Prostate gland (tissue), 2 donors: ENCODE measurements at regions not wholly inside any gene's neighbourhood (a gene's known extent, or its start where the extent isn't known, plus 50 kb on each side); places are given as distances from the start of the nearest gene placed in this dataset.

ENCODE experiments used
- DNase-seq: peaks from one replicate; pipeline ENCODE4 v3.0.0-alpha.2; 2019; ENCODE audit warnings: low spot score
- H3K27ac ChIP-seq, 2 donors: fragments of 200-600 bp; sonication (generic); 2 replicates each; pipeline ENCODE4 v1.5.1; 2017 to 2019
- H3K27me3 ChIP-seq: fragments of 200-600 bp; sonication (generic); replicated peaks from 2 replicates; pipeline ENCODE4 v1.5.1; 2019; ENCODE audit not compliant: insufficient read depth
- H3K36me3 ChIP-seq, 2 donors: fragments of 200-600 bp; sonication (generic); 1 replicate in 1 of 2; 2 replicates in 1 of 2; pipeline versions ENCODE4 v1.5.1 to v1.8.1; 2017 to 2019
- H3K4me1 ChIP-seq: fragments of 200-600 bp; sonication (generic); replicated peaks from 2 replicates; pipeline ENCODE4 v1.5.1; 2019
- H3K4me3 ChIP-seq, 2 donors: fragments of 200-600 bp; sonication (generic); 2 replicates each; pipeline ENCODE4 v1.5.1; 2017 to 2019
- H3K9me3 ChIP-seq: fragments of 200-600 bp; sonication (generic); 2 replicates; pipeline ENCODE4 v1.5.1; 2017
- CTCF ChIP-seq, 4 experiments: fragments of 200-600 bp in 2 of 4; fragments of 450-650 bp in 2 of 4; sonication (generic) in 2 of 4; IDR thresholded peaks; 1 replicate in 3 of 4; 2 replicates in 1 of 4; pipeline ENCODE4 v1.5.1; 2016 to 2019; ENCODE audit warnings: antibody characterized with exemption in 4 of 4, mild to moderate bottlenecking in 2 of 4, moderate library complexity in 2 of 4
- POLR2A ChIP-seq: fragments of 450-650 bp; IDR thresholded peaks from one replicate; pipeline ENCODE4 v1.6.1; 2016; ENCODE audit warnings: antibody characterized with exemption, mild to moderate bottlenecking
- POLR2AphosphoS5 ChIP-seq: sonication (generic); formaldehyde crosslinking; IDR thresholded peaks from one replicate; pipeline ENCODE4 v1.6.1; 2017; ENCODE audit warnings: antibody characterized with exemption
- WGBS: methylation state at CpG from one replicate; pipeline ENCODE4 v1.1.5; 2018; 5-methylcytosine and 5-hydroxymethylcytosine counted together
- intact Hi-C: fragments of 100-400 bp; cut with DNase I; formaldehyde crosslinking; loops from one replicate; pipeline ENCODE4 v1.14.2; 2022

GRCh38 chr13:84985860-84986259 is 813.4 kb downstream of the SLITRK6 start:
- intact Hi-C loops = no loop called here
- WGBS = 96% methylated on average over 2 of the region's 2 CpGs
- Histone ChIP-seq H3K27me3 (no peaks in the 10 kb centered on the region), H3K4me1 (no peaks in the 10 kb centered on the region), H3K4me3 (no peak overlapping the region), H3K9me3 (no peaks in the 10 kb centered on the region), H3K27ac (no peak overlapping the region), H3K36me3 (no peaks in the 10 kb centered on the region)
- TF ChIP-seq POLR2A (no peak), POLR2AphosphoS5 (no peak), CTCF (IDR thresholded peaks at IDR 0.05) (no peak)
- DNase-seq = no peak

GRCh38 chr13:84983321-84983720 is 815.9 kb downstream of the SLITRK6 start:
- Histone ChIP-seq H3K27ac (no peak overlapping the region), H3K36me3 (no peaks in the 10 kb centered on the region), H3K4me1 (no peaks in the 10 kb centered on the region), H3K9me3 (no peaks in the 10 kb centered on the region), H3K4me3 (no peak overlapping the region), H3K27me3 (no peaks in the 10 kb centered on the region)
- intact Hi-C loops = no loop called here
- DNase-seq = no peak
- TF ChIP-seq POLR2A (no peak), CTCF (IDR thresholded peaks at IDR 0.05) (no peak), POLR2AphosphoS5 (no peak)
- 92% methylated on average over 2 of the region's 2 CpGs for WGBS

GRCh38 chr13:84980571-84980970 is 818.6 kb downstream of the SLITRK6 start:
- intact Hi-C loops = no loop called here
- no peak for DNase-seq
- H3K27ac ChIP-seq = no peak overlapping the region

GRCh38 chr13:84978851-84979250 is 820.4 kb downstream of the SLITRK6 start:
- Histone ChIP-seq H3K36me3 (no peaks in the 10 kb centered on the region), H3K27ac (no peak overlapping the region), H3K27me3 (no peaks in the 10 kb centered on the region), H3K9me3 (no peaks in the 10 kb centered on the region), H3K4me3 (no peak overlapping the region), H3K4me1 (no peaks in the 10 kb centered on the region)
- DNase-seq = no peak
- TF ChIP-seq POLR2AphosphoS5 = no peak
- intact Hi-C loops = no loop called here

More at GRCh38 chr13:84980571-84980970, 818.6 kb downstream of the SLITRK6 start:
- whole genome bisulfite sequencing = 89% methylated on average over 2 of the region's 2 CpGs
- Histone ChIP-seq H3K27me3 (no peaks in the 10 kb centered on the region), H3K36me3 (no peaks in the 10 kb centered on the region), H3K9me3 (no peaks in the 10 kb centered on the region), H3K4me1 (no peaks in the 10 kb centered on the region), H3K4me3 (no peak overlapping the region)
- TF ChIP-seq POLR2A = no peak
- TF ChIP-seq POLR2AphosphoS5 = no peak
- TF ChIP-seq CTCF (IDR thresholded peaks at IDR 0.05) = no peak

GRCh38 chr13:84973661-84974060 is 825.6 kb downstream of the SLITRK6 start:
- WGBS = 84% methylated on average over 1 of the region's 1 CpG
- DNase-seq = no peak
- no peak for TF ChIP-seq POLR2AphosphoS5
- TF ChIP-seq CTCF (IDR thresholded peaks at IDR 0.05) = no peak
- TF ChIP-seq POLR2A = no peak
- H3K27me3 ChIP-seq = no peaks in the 10 kb centered on the region
- H3K4me3 ChIP-seq = no peak overlapping the region
- no peaks in the 10 kb centered on the region for H3K36me3 ChIP-seq
- intact Hi-C loops = no loop called here
- H3K4me1 ChIP-seq = no peaks in the 10 kb centered on the region
- H3K27ac ChIP-seq = no peak overlapping the region
- no peaks in the 10 kb centered on the region for H3K9me3 ChIP-seq
